ENCODE measurements at regions not wholly inside any gene's neighbourhood (a gene's known extent, or its start where the extent isn't known, plus 50 kb on each side); places are given as distances from the start of the nearest gene placed in this dataset.

GRCh38 chr15:58235961-58236360 is 97.8 kb downstream of the AQP9 start:
- no peak for DNase-seq (ENCODE audit: low read depth in 3 of 3, low spot score in 1 of 3)

- DNase-seq (ENCODE audit: low read depth in 3 of 3, low spot score in 1 of 3), result no peak
These were observed 102.2 kb downstream of the AQP9 start for GRCh38 chr15:58240191-58240932.

- DNase-seq (ENCODE audit: low read depth in 3 of 3, low spot score in 1 of 3), result no peak
These were observed 103.7 kb downstream of the AQP9 start for GRCh38 chr15:58241872-58242271.

- no peak for DNase-seq (ENCODE audit: low read depth in 3 of 3, low spot score in 1 of 3)
These were observed 104.9 kb downstream of the AQP9 start for GRCh38 chr15:58243070-58243469.

- no peak for DNase-seq (ENCODE audit: low read depth in 3 of 3, low spot score in 1 of 3)
These were observed 106.4 kb downstream of the AQP9 start for GRCh38 chr15:58244536-58244935.

- no peak for DNase-seq (ENCODE audit: low read depth in 3 of 3, low spot score in 1 of 3)
These were observed 107.9 kb downstream of the AQP9 start for GRCh38 chr15:58246041-58246440.

- no peak for DNase-seq (ENCODE audit: low read depth in 3 of 3, low spot score in 1 of 3)
These were observed 110.0 kb downstream of the AQP9 start for GRCh38 chr15:58247855-58248842.

GRCh38 chr15:58249646-58250312 is 111.6 kb downstream of the AQP9 start:
- no peak for DNase-seq (ENCODE audit: low read depth in 3 of 3, low spot score in 1 of 3)

- DNase-seq (ENCODE audit: low read depth in 3 of 3, low spot score in 1 of 3), result no peak
These were observed 114.6 kb downstream of the AQP9 start for GRCh38 chr15:58252586-58253323.

- no peak for DNase-seq (ENCODE audit: low read depth in 3 of 3, low spot score in 1 of 3)
These were observed 119.7 kb downstream of the AQP9 start for GRCh38 chr15:58257776-58258325.

- no peak for DNase-seq (ENCODE audit: low read depth in 3 of 3, low spot score in 1 of 3)
These were observed 120.5 kb downstream of the AQP9 start for GRCh38 chr15:58258501-58259292.

- DNase-seq (ENCODE audit: low read depth in 3 of 3, low spot score in 1 of 3), result no peak
These were observed 122.1 kb downstream of the AQP9 start for GRCh38 chr15:58260205-58260724.

GRCh38 chr15:58260725-58261267 is 122.6 kb downstream of the AQP9 start:
- no peak for DNase-seq (ENCODE audit: low read depth in 3 of 3, low spot score in 1 of 3)

GRCh38 chr15:58261368-58261767 is 123.2 kb downstream of the AQP9 start:
- DNase-seq (ENCODE audit: low read depth in 3 of 3, low spot score in 1 of 3), result no peak

GRCh38 chr15:58264053-58264971 is 126.1 kb downstream of the AQP9 start:
- no peak for DNase-seq (ENCODE audit: low read depth in 3 of 3, low spot score in 1 of 3)

GRCh38 chr15:58267051-58267450 is 128.9 kb downstream of the AQP9 start:
- no peak for DNase-seq (ENCODE audit: low read depth in 3 of 3, low spot score in 1 of 3)

GRCh38 chr15:58268746-58269267 is 130.6 kb downstream of the AQP9 start:
- no peak for DNase-seq (ENCODE audit: low read depth in 3 of 3, low spot score in 1 of 3)

All from stimulated activated CD4-positive, alpha-beta T cell treated with anti-CD3 and anti-CD28 coated beads, TNF-alpha, amount 100 ng/mL, for 1 hour (primary cell).